ENCODE measurements at regions not wholly inside any gene's neighbourhood (a gene's known extent, or its start where the extent isn't known, plus 50 kb on each side); places are given as distances from the start of the nearest gene placed in this dataset.

DNA sequence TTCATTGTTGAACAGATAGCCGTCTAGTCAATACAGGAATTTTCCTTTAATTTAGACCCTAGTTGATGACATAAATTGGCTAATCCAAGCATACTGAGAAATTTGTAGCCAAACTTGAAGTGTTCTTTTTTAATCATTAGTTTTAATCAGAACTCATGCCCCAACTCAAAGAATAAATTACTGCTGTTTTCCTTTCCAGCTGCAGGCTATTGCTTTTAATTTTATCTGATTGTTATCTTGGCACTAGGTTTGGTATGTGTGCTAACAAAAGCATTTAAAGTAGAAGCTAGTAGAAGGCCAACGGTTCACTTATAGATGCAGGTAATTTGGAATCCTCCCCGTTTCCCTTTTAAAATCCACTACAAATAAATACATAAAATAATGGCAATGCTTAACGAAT is 188.5 kb downstream of the CD109 start:
- no peak for TF ChIP-seq MXI1 (conservative IDR thresholded peaks at IDR 0.05; ENCODE audit: poor library complexity, severe bottlenecking)
- TF ChIP-seq SMC3 (conservative IDR thresholded peaks at IDR 0.05; ENCODE audit: poor library complexity), result no peak
- no peak for TF ChIP-seq RAD21 (conservative IDR thresholded peaks at IDR 0.05)
- TF ChIP-seq POLR2AphosphoS5 (IDR thresholded peaks at IDR 0.05), result no peak
- TF ChIP-seq EP300 (conservative IDR thresholded peaks at IDR 0.05; ENCODE audit: poor library complexity, severe bottlenecking), result no peak
- no peak for TF ChIP-seq EZH2 (IDR thresholded peaks at IDR 0.05; ENCODE audit: borderline replicate concordance, insufficient read depth, low read length, poor library complexity, severe bottlenecking)
- no peak for TF ChIP-seq REST (IDR thresholded peaks at IDR 0.05; ENCODE audit: borderline replicate concordance)
- TF ChIP-seq TAF1 (IDR thresholded peaks at IDR 0.05; ENCODE audit: low read depth), result no peak
- TF ChIP-seq CTCF (IDR thresholded peaks at IDR 0.05; ENCODE audit: poor library complexity, severe bottlenecking), result no peak
- H3K9me2 ChIP-seq (ENCODE audit: insufficient read depth, low read length), result no peaks in the 10 kb centered on the region
- no peak overlapping the region for H2AFZ ChIP-seq (ENCODE audit: low read depth, low read length)
- no peak overlapping the region for H3K4me2 ChIP-seq (ENCODE audit: low read length)
- H3K79me2 ChIP-seq (replicated peaks; ENCODE audit: insufficient read depth, low read length), result no peaks in the 10 kb centered on the region
- no peak overlapping the region for H3K4me3 ChIP-seq (ENCODE audit: low read length)
- no peaks in the 10 kb centered on the region for H3K9me3 ChIP-seq (ENCODE audit: low read length)
- no peaks in the 10 kb centered on the region for H3K36me3 ChIP-seq (ENCODE audit: insufficient read depth, low read length)
- H3F3A ChIP-seq (ENCODE audit: insufficient read depth, low read length, poor library complexity, severe bottlenecking), result no peaks in the 10 kb centered on the region
- no peak overlapping the region for H3K9ac ChIP-seq (ENCODE audit: low read length)
- H3K27me3 ChIP-seq (ENCODE audit: insufficient read depth, low read depth, low read length), result no peaks in the 10 kb centered on the region
- no peaks in the 10 kb centered on the region for H4K20me1 ChIP-seq (ENCODE audit: insufficient read depth)
- no peak overlapping the region for H3K27ac ChIP-seq (ENCODE audit: low read length)

GRCh38 chr6:73879501-73880293 is 183.7 kb downstream of the CD109 start:
- no peak for TF ChIP-seq POLR2AphosphoS5 (IDR thresholded peaks at IDR 0.05)
- no peak for TF ChIP-seq RAD21 (conservative IDR thresholded peaks at IDR 0.05)
- TF ChIP-seq CTCF (IDR thresholded peaks at IDR 0.05; ENCODE audit: poor library complexity, severe bottlenecking), result no peak
- TF ChIP-seq EP300 (conservative IDR thresholded peaks at IDR 0.05; ENCODE audit: poor library complexity, severe bottlenecking), result no peak
- no peak for TF ChIP-seq MXI1 (conservative IDR thresholded peaks at IDR 0.05; ENCODE audit: poor library complexity, severe bottlenecking)
- no peak for TF ChIP-seq EZH2 (IDR thresholded peaks at IDR 0.05; ENCODE audit: borderline replicate concordance, insufficient read depth, low read length, poor library complexity, severe bottlenecking)
- no peak for TF ChIP-seq TAF1 (IDR thresholded peaks at IDR 0.05; ENCODE audit: low read depth)
- TF ChIP-seq SMC3 (conservative IDR thresholded peaks at IDR 0.05; ENCODE audit: poor library complexity), result no peak
- TF ChIP-seq REST (IDR thresholded peaks at IDR 0.05; ENCODE audit: borderline replicate concordance), result no peak
- H3K27ac ChIP-seq (ENCODE audit: low read length), result no peak overlapping the region
- H4K20me1 ChIP-seq (ENCODE audit: insufficient read depth), result no peaks in the 10 kb centered on the region
- H3K4me3 ChIP-seq (ENCODE audit: low read length), result no peak overlapping the region
- no peaks in the 10 kb centered on the region for H3K9me3 ChIP-seq (ENCODE audit: low read length)
- no peaks in the 10 kb centered on the region for H3K79me2 ChIP-seq (replicated peaks; ENCODE audit: insufficient read depth, low read length)
- no peaks in the 10 kb centered on the region for H3K9me2 ChIP-seq (ENCODE audit: insufficient read depth, low read length)
- H2AFZ ChIP-seq (ENCODE audit: low read depth, low read length), result no peak overlapping the region
- no peaks in the 10 kb centered on the region for H3F3A ChIP-seq (ENCODE audit: insufficient read depth, low read length, poor library complexity, severe bottlenecking)
- H3K27me3 ChIP-seq (ENCODE audit: insufficient read depth, low read depth, low read length), result no peaks in the 10 kb centered on the region
- no peak overlapping the region for H3K9ac ChIP-seq (ENCODE audit: low read length)
- no peak overlapping the region for H3K4me2 ChIP-seq (ENCODE audit: low read length)
- no peaks in the 10 kb centered on the region for H3K36me3 ChIP-seq (ENCODE audit: insufficient read depth, low read length)

Measured in neural cell (in vitro differentiated cells).